ENCODE measurements at regions not wholly inside any gene's neighbourhood (a gene's known extent, or its start where the extent isn't known, plus 50 kb on each side); places are given as distances from the start of the nearest gene placed in this dataset.

- no peaks in the 10 kb centered on the region for H3K9me2 ChIP-seq (ENCODE audit: low read depth, low read length)
- TF ChIP-seq CTCF (IDR thresholded peaks at IDR 0.05; ENCODE audit: low read length) (no peak), EZH2 (IDR thresholded peaks at IDR 0.05; ENCODE audit: borderline replicate concordance, low read length) (no peak)
- no peaks in the 10 kb centered on the region for H3F3A ChIP-seq (ENCODE audit: insufficient read depth, low read length)
- no peaks in the 10 kb centered on the region for H3K9me3 ChIP-seq (ENCODE audit: low read length)
- no peak overlapping the region for H3K4me2 ChIP-seq (ENCODE audit: low read length)
- H3K9ac ChIP-seq (ENCODE audit: low read length) = no peak overlapping the region
- H3K79me2 ChIP-seq (ENCODE audit: insufficient read depth, low read length) = no peaks in the 10 kb centered on the region
- H3K4me3 ChIP-seq (ENCODE audit: low read depth, low read length, poor library complexity, severe bottlenecking) = no peak overlapping the region
- H3K27ac ChIP-seq (ENCODE audit: low read depth, low read length, poor library complexity, severe bottlenecking) = no peak overlapping the region
- no peaks in the 10 kb centered on the region for H4K20me1 ChIP-seq (ENCODE audit: insufficient read depth, low read length)
- H3K36me3 ChIP-seq (ENCODE audit: insufficient read depth, low read length) = no peaks in the 10 kb centered on the region
- no peak overlapping the region for H2AFZ ChIP-seq (ENCODE audit: low read length)
- no peaks in the 10 kb centered on the region for H3K4me1 ChIP-seq (ENCODE audit: insufficient read depth, low read length, severe bottlenecking)
- H3K27me3 ChIP-seq (ENCODE audit: insufficient read depth, low read length) = no peaks in the 10 kb centered on the region; the same call in 1 of the 2 replicates
These were observed 447.9 kb downstream of the HAPSTR1 start for GRCh38 chr16:9539346-9539745.

- Histone ChIP-seq H2AFZ (ENCODE audit: low read length) (no peak overlapping the region), H3K4me3 (ENCODE audit: low read depth, low read length, poor library complexity, severe bottlenecking) (no peak overlapping the region), H4K20me1 (ENCODE audit: insufficient read depth, low read length) (no peaks in the 10 kb centered on the region), H3K36me3 (ENCODE audit: insufficient read depth, low read length) (no peaks in the 10 kb centered on the region), H3K4me2 (ENCODE audit: low read length) (no peak overlapping the region), H3K9ac (ENCODE audit: low read length) (no peak overlapping the region), H3K9me2 (ENCODE audit: low read depth, low read length) (no peaks in the 10 kb centered on the region), H3K79me2 (ENCODE audit: insufficient read depth, low read length) (no peaks in the 10 kb centered on the region), H3K9me3 (ENCODE audit: low read length) (no peaks in the 10 kb centered on the region), H3K4me1 (ENCODE audit: insufficient read depth, low read length, severe bottlenecking) (no peaks in the 10 kb centered on the region), H3K27ac (ENCODE audit: low read depth, low read length, poor library complexity, severe bottlenecking) (no peak overlapping the region), H3F3A (ENCODE audit: insufficient read depth, low read length) (no peaks in the 10 kb centered on the region), H3K27me3 (ENCODE audit: insufficient read depth, low read length) (no peaks in the 10 kb centered on the region; the same call in 1 of the 2 replicates)
- no peak for TF ChIP-seq EZH2 (IDR thresholded peaks at IDR 0.05; ENCODE audit: borderline replicate concordance, low read length)
These were observed 450.3 kb downstream of the HAPSTR1 start for GRCh38 chr16:9541723-9542122.

GRCh38 chr16:9542165-9542755 lies 450.8 kb downstream of the HAPSTR1 start:
- H3K9me2 ChIP-seq (ENCODE audit: low read depth, low read length) = no peaks in the 10 kb centered on the region
- H3K4me1 ChIP-seq (ENCODE audit: insufficient read depth, low read length, severe bottlenecking) = no peaks in the 10 kb centered on the region
- no peak overlapping the region for H3K4me2 ChIP-seq (ENCODE audit: low read length)
- no peaks in the 10 kb centered on the region; the same call in 1 of the 2 replicates for H3K27me3 ChIP-seq (ENCODE audit: insufficient read depth, low read length)
- TF ChIP-seq EZH2 (IDR thresholded peaks at IDR 0.05; ENCODE audit: borderline replicate concordance, low read length) = no peak
- no peak for TF ChIP-seq CTCF (IDR thresholded peaks at IDR 0.05; ENCODE audit: low read length)
- H2AFZ ChIP-seq (ENCODE audit: low read length) = no peak overlapping the region
- H3K36me3 ChIP-seq (ENCODE audit: insufficient read depth, low read length) = no peaks in the 10 kb centered on the region
- H3K9me3 ChIP-seq (ENCODE audit: low read length) = no peaks in the 10 kb centered on the region
- H3K4me3 ChIP-seq (ENCODE audit: low read depth, low read length, poor library complexity, severe bottlenecking) = no peak overlapping the region
- no peaks in the 10 kb centered on the region for H3K79me2 ChIP-seq (ENCODE audit: insufficient read depth, low read length)
- H3F3A ChIP-seq (ENCODE audit: insufficient read depth, low read length) = no peaks in the 10 kb centered on the region
- H4K20me1 ChIP-seq (ENCODE audit: insufficient read depth, low read length) = no peaks in the 10 kb centered on the region
- H3K9ac ChIP-seq (ENCODE audit: low read length) = no peak overlapping the region
- H3K27ac ChIP-seq (ENCODE audit: low read depth, low read length, poor library complexity, severe bottlenecking) = no peak overlapping the region

Data from OCI-LY1 (cell line).